SU-DHL-6 (cell line): ENCODE measurements at regions not wholly inside any gene's neighbourhood (a gene's known extent, or its start where the extent isn't known, plus 50 kb on each side); places are given as distances from the start of the nearest gene placed in this dataset.

Source experiments
- EZH2phosphoT487 ChIP-seq: fragments of 200-600 bp; sonication (generic), shearing (Covaris generic); conservative IDR thresholded peaks from 2 replicates; pipeline ENCODE4 v1.6.1; 2018; ENCODE audit warnings: mild to moderate bottlenecking, antibody characterized with exemption, low read length, moderate library complexity, mixed read lengths
- TF ChIP-seq, protein P1 (sequence below): fragments of 200-600 bp; sonication (generic); IDR thresholded peaks from one replicate; pipeline ENCODE4 v1.5.1; 2017; ENCODE audit warnings: antibody characterized with exemption, mild to moderate bottlenecking, low read length, moderate library complexity; ENCODE audit not compliant: insufficient read depth, poor library complexity, severe bottlenecking

GRCh38 chr4:128516301-128516969, 228.8 kb upstream of the PGRMC2 start:
- TF ChIP-seq, protein P1, sequence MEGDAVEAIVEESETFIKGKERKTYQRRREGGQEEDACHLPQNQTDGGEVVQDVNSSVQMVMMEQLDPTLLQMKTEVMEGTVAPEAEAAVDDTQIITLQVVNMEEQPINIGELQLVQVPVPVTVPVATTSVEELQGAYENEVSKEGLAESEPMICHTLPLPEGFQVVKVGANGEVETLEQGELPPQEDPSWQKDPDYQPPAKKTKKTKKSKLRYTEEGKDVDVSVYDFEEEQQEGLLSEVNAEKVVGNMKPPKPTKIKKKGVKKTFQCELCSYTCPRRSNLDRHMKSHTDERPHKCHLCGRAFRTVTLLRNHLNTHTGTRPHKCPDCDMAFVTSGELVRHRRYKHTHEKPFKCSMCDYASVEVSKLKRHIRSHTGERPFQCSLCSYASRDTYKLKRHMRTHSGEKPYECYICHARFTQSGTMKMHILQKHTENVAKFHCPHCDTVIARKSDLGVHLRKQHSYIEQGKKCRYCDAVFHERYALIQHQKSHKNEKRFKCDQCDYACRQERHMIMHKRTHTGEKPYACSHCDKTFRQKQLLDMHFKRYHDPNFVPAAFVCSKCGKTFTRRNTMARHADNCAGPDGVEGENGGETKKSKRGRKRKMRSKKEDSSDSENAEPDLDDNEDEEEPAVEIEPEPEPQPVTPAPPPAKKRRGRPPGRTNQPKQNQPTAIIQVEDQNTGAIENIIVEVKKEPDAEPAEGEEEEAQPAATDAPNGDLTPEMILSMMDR, result no peak
- no peak for TF ChIP-seq EZH2phosphoT487
